Heart right ventricle (tissue), 16 donors: ENCODE measurements at regions not wholly inside any gene's neighbourhood (a gene's known extent, or its start where the extent isn't known, plus 50 kb on each side); places are given as distances from the start of the nearest gene placed in this dataset.

ENCODE experiments used
- ATAC-seq, 8 donors: fragments of 200-7000 bp; cut with Tn5 transposase; one replicate each; pipeline ENCODE4 v1.9.1; 2020; ENCODE audit warnings: mild to moderate bottlenecking in 8 of 8, moderate library complexity in 8 of 8, moderate number of reproducible peaks in 1 of 8
- DNase-seq, 2 donors: peaks; one replicate each; pipeline ENCODE4 v3.0.0-alpha.2; 2020
- H3K27ac ChIP-seq, 10 donors: fragments of 200-600 bp; sonication (generic) in 2 of 10; one replicate each; pipeline versions ENCODE4 v1.5.0 to v1.8.0; 2020 to 2022; ENCODE audit warnings: mild to moderate bottlenecking in 3 of 10
- H3K27me3 ChIP-seq, 7 donors: fragments of 200-600 bp; one replicate each; pipeline ENCODE4 v1.8.0; 2021 to 2022; ENCODE audit warnings: mild to moderate bottlenecking in 2 of 7
- H3K36me3 ChIP-seq, 9 donors: fragments of 200-600 bp; sonication (generic) in 1 of 9; one replicate each; pipeline versions ENCODE4 v1.5.0 to v1.8.0; 2020 to 2022; ENCODE audit warnings: mild to moderate bottlenecking in 2 of 9
- H3K4me1 ChIP-seq, 9 donors: fragments of 200-600 bp; sonication (generic) in 1 of 9; one replicate each; pipeline versions ENCODE4 v1.5.0 to v1.8.0; 2020 to 2022; ENCODE audit warnings: mild to moderate bottlenecking in 4 of 9
- H3K4me3 ChIP-seq, 10 donors: fragments of 200-600 bp; sonication (generic) in 2 of 10; one replicate each; pipeline versions ENCODE4 v1.5.0 to v1.8.0; 2020 to 2022; ENCODE audit warnings: mild to moderate bottlenecking in 7 of 10, moderate library complexity in 2 of 10
- H3K9me3 ChIP-seq, 11 donors: fragments of 200-600 bp in 10 of 11; sonication (generic) in 2 of 11; one replicate each; pipeline versions ENCODE4 v1.5.0 to v1.8.0; 2013 to 2022; ENCODE audit warnings: mild to moderate bottlenecking in 2 of 11, control low read depth in 1 of 11, moderate library complexity in 1 of 11
- CTCF ChIP-seq, 9 donors: fragments of 200-600 bp; sonication (generic) in 2 of 9; IDR thresholded peaks; one replicate each; pipeline versions ENCODE4 v1.5.0 to v1.8.0; 2021 to 2022; ENCODE audit warnings: antibody characterized with exemption in 9 of 9, mild to moderate bottlenecking in 5 of 9, moderate library complexity in 1 of 9
- WGBS, 2 donors: extraction: QIAGEN DNeasy Blood & Tissue Kit; methylation state at CpG; one replicate each; pipeline ENCODE4 v1.1.7; 2013; ENCODE audit warnings: inconsistent platforms in 1 of 2; 5-methylcytosine and 5-hydroxymethylcytosine counted together
- intact Hi-C, 10 donors: fragments of 100-400 bp; cut with DNase I; formaldehyde crosslinking; loops; one replicate each; pipeline versions ENCODE4 v1.11.1 to v1.14.2; 2022
- donor health status: Arrhythmogenic right ventricular cardiomyopathy.
- donor health status: ischemic (EF 13 %, LVEDD 7.1; RV severe dilation, severe dysfunction).
- donor health status: healthy with polysubstance abuse.
- donor health status: DM: no; HTN: yes; CAD: no.
- donor health status: DM: no; HTN: no; CAD: no.
- donor health status: ischemic (EF 25% LVEDD 6.9; RV normal size, moderate dysfunction).
- donor health status: ischemic (EF 25% LVEDD 5.7; RV mildly dilated, moderate dysfunction).
- donor health status: healthy.
- donor health status: DM: yes; HTN: yes; CAD: no.
- donor health status: Ischemic cardiomyopathy.
- donor health status: ischemic (EF 35%, LVEDD 5.7; RV mildly dilated, moderate dysfunction).
- donor health status: nonischemic (EF 11% LVEDD 7.7; RV severe dilation, severe dysfunction).
- donor health status: DM: yes; HTN: yes; CAD: no.
- donor health status: PGD.
- donor health status: ischemic (EF 29% LVEDD 5.4; RV normal size, mild dysfunction).
- donor health status: nonischemic (EF 23%, LVEDD 6.1; RV moderate dilation, normal function).

DNA sequence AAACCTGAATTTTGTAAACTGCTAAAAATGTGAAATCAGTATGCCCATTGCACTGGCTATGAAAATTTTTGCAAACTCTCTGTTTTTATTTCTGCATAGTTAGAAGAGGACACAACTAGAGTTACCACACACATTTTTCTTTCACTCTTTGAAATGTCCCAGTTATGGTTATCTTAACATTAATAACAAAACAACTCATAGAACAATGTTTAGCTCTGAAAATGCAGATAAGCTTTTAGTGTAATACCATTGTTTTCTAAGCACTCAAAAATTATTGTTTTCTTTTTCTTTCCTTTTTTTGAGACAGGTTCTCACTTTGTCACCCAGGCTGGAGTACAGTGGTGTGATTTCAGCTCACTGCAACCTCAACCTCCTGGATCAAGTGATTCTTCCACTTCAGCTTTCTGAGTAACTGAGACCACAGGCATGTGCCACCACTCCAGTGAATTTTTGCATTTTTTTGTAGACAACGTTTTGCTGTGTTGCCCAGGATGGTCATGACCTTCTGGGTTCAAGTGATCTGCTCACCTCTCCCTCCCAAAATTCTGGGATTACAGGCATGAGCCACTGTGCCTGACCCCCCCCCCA lies 1204.5 kb upstream of the ZEB2 start:
- intact Hi-C loops = no loop called here
- Histone ChIP-seq H3K27me3 (no peaks in the 10 kb centered on the region), H3K4me1 (no peaks in the 10 kb centered on the region), H3K9me3 (peaks cover 0 to 3% (median 0%) of the 10 kb centered on the region in 11 donors), H3K36me3 (no peaks in the 10 kb centered on the region), H3K4me3 (no peak overlapping the region), H3K27ac (no peak overlapping the region)
- ATAC-seq (no peak), DNase-seq (no peak)
- WGBS, 2 donors = 38 to 48% methylated on average over 1 of the region's 1 CpG
- no peak for TF ChIP-seq CTCF (IDR thresholded peaks at IDR 0.05)

GRCh38 chr2:145723872-145724271 lies 1204.0 kb upstream of the ZEB2 start:
- DNase-seq (no peak), ATAC-seq (no peak)
- no peaks in the 10 kb centered on the region for H3K36me3 ChIP-seq
- H3K4me1 ChIP-seq = no peaks in the 10 kb centered on the region
- intact Hi-C loops = no loop called here
- no peak overlapping the region for H3K27ac ChIP-seq
- no peaks in the 10 kb centered on the region for H3K27me3 ChIP-seq
- H3K4me3 ChIP-seq = no peak overlapping the region
- 57 to 69% methylated on average over 5 of the region's 5 CpGs for WGBS, 2 donors
- no peak for TF ChIP-seq CTCF (IDR thresholded peaks at IDR 0.05)
- H3K9me3 ChIP-seq = peaks cover 0 to 6% (median 0%) of the 10 kb centered on the region in 11 donors

DNA sequence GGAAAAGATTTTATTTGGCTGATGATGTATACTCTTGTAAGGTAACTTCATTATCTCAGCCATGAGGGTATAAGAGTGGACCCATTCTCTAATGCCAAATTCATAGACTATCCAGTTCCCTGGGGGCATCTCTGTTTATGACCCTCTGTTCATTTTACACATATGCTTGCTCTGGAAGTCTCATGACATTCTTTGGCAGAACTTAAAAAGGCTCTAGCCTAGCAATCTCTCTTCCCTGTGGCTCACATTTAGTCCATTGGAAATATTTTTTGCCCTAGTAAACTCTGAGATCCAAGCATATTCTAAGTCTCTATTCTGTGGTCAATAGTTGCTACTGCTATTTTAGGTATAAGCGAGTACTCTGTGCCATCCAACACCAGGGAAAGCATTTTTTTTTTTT lies 1201.8 kb upstream of the ZEB2 start:
- DNase-seq = no peak
- Histone ChIP-seq H3K4me3 (no peak overlapping the region), H3K9me3 (peaks cover 0 to 6% (median 0%) of the 10 kb centered on the region in 11 donors), H3K4me1 (no peaks in the 10 kb centered on the region), H3K27me3 (no peaks in the 10 kb centered on the region), H3K36me3 (no peaks in the 10 kb centered on the region), H3K27ac (no peak overlapping the region)
- no peak for ATAC-seq
- WGBS, 2 donors = 89 to 90% methylated on average over 1 of the region's 1 CpG
- intact Hi-C loops = no loop called here
- no peak for TF ChIP-seq CTCF (IDR thresholded peaks at IDR 0.05)

DNA sequence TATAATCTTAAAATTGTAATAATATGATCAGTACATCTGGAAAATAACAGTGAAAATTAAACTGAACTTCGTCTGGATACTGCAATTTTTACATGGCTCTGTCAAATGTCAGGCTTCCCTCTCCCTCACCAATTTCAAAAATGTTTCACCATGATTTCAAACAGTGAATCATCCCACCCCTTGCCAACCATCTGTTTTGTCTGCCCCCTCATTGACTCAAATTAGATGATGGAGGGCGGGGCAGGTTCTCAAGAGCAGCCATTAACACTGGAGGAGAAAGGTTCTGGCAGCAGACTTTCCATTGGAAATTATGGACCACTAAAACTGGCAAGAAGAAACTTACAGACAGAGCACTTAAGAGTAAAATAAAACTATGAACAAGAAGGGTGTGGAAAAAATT lies 1195.7 kb upstream of the ZEB2 start:
- Histone ChIP-seq H3K27me3 (no peaks in the 10 kb centered on the region), H3K36me3 (no peaks in the 10 kb centered on the region), H3K4me1 (no peaks in the 10 kb centered on the region), H3K4me3 (no peak overlapping the region), H3K9me3 (peaks cover 0 to 18% (median 4%) of the 10 kb centered on the region in 11 donors), H3K27ac (no peak overlapping the region)
- WGBS, 2 donors = 84 to 85% methylated on average over 2 of the region's 2 CpGs
- TF ChIP-seq CTCF (IDR thresholded peaks at IDR 0.05) = no peak
- no peak for ATAC-seq
- DNase-seq = no peak
- intact Hi-C loops = no loop called here
